C1 segment of cervical spinal cord (tissue), 14 donors: ENCODE measurements at regions not wholly inside any gene's neighbourhood (a gene's known extent, or its start where the extent isn't known, plus 50 kb on each side); places are given as distances from the start of the nearest gene placed in this dataset.

ENCODE experiments used
- DNase-seq, 14 donors: peaks; one replicate each; lab custom pipeline; 2025; lab: John Stamatoyannopoulos, UW

GRCh38 chr6:54009052-54009654, 102.1 kb upstream of the MLIP start:
- DNase-seq = no peak

GRCh38 chr6:54010340-54011276, 100.6 kb upstream of the MLIP start:
- DNase-seq = no peak

GRCh38 chr6:54011277-54011648, 100.0 kb upstream of the MLIP start:
- DNase-seq = no peak

GRCh38 chr6:54013966-54014365, 97.3 kb upstream of the MLIP start:
- no peak for DNase-seq

- no peak for DNase-seq
Observed at GRCh38 chr6:54014440-54014839, 96.8 kb upstream of the MLIP start.

- no peak for DNase-seq
Observed at GRCh38 chr6:54017877-54018276, 93.4 kb upstream of the MLIP start.

GRCh38 chr6:54018722-54019121, 92.5 kb upstream of the MLIP start:
- DNase-seq = no peak

- DNase-seq = no peak
Observed at GRCh38 chr6:54019860-54020259, 91.4 kb upstream of the MLIP start.

GRCh38 chr6:54020334-54020733, 90.9 kb upstream of the MLIP start:
- no peak for DNase-seq

GRCh38 chr6:54026652-54027400, 84.4 kb upstream of the MLIP start:
- no peak for DNase-seq

- no peak for DNase-seq
Observed at GRCh38 chr6:54028170-54028569, 83.1 kb upstream of the MLIP start.

GRCh38 chr6:54029187-54029586, 82.1 kb upstream of the MLIP start:
- DNase-seq = no peak

- DNase-seq = no peak
Observed at GRCh38 chr6:54031169-54031568, 80.1 kb upstream of the MLIP start.

- no peak for DNase-seq
Observed at GRCh38 chr6:54037277-54037779, 73.9 kb upstream of the MLIP start.

- no peak for DNase-seq
Observed at GRCh38 chr6:54040545-54040944, 70.7 kb upstream of the MLIP start.

- DNase-seq = no peak
Observed at GRCh38 chr6:54041239-54041638, 70.0 kb upstream of the MLIP start.

- no peak for DNase-seq
Observed at GRCh38 chr6:54043360-54043759, 67.9 kb upstream of the MLIP start.

- DNase-seq = no peak
Observed at GRCh38 chr6:54044059-54044458, 67.2 kb upstream of the MLIP start.

GRCh38 chr6:54048782-54049181, 62.5 kb upstream of the MLIP start:
- DNase-seq = no peak

GRCh38 chr6:54050750-54051149, 60.5 kb upstream of the MLIP start:
- no peak for DNase-seq

- DNase-seq = no peak
Observed at GRCh38 chr6:54053881-54054391, 57.3 kb upstream of the MLIP start.

- no peak for DNase-seq
Observed at GRCh38 chr6:54056105-54056504, 55.1 kb upstream of the MLIP start.
